ENCODE measurements at regions not wholly inside any gene's neighbourhood (a gene's known extent, or its start where the extent isn't known, plus 50 kb on each side); places are given as distances from the start of the nearest gene placed in this dataset.
"Not testable (repeated sequence)": the region's sequence is repeated elsewhere in the genome, so short reads cannot be mapped to it uniquely, and the experiment has no call there.

DNA sequence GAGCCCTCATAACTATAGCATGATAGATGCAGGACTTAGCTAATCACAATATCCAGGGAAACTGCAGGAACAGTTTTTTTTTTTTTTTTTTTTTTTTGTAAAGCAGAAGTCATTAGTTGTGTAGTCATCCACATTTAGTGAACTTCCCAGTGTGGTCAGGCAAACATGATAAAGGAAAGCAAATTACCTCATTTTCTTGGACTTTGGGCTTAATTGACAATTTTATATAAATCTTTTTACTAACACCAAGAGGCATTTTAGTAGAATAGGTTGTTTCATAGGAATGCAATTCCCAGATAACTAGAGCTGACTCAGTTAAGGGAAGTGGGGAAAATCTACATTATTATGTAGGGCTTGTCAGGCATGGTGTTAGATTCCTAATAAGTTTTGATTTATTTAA, 142.7 kb upstream of the GCFC2 start:
- intact Hi-C loops (cut with DNase I) = no loop called here
- Histone ChIP-seq H3K4me3 (no peak overlapping the region), H3K9me3 (no peaks in the 10 kb centered on the region), H3K27me3 (replicated peaks; ENCODE audit: insufficient read depth) (no peaks in the 10 kb centered on the region), H3K27ac (no peak overlapping the region), H3K36me3 (no peaks in the 10 kb centered on the region), H3K4me1 (replicated peaks) (no peaks in the 10 kb centered on the region)
- DNase-seq (ENCODE audit: low spot score) = no peak
- no peak for TF ChIP-seq POLR2AphosphoS5 (IDR thresholded peaks at IDR 0.05)
- TF ChIP-seq, protein P1, sequence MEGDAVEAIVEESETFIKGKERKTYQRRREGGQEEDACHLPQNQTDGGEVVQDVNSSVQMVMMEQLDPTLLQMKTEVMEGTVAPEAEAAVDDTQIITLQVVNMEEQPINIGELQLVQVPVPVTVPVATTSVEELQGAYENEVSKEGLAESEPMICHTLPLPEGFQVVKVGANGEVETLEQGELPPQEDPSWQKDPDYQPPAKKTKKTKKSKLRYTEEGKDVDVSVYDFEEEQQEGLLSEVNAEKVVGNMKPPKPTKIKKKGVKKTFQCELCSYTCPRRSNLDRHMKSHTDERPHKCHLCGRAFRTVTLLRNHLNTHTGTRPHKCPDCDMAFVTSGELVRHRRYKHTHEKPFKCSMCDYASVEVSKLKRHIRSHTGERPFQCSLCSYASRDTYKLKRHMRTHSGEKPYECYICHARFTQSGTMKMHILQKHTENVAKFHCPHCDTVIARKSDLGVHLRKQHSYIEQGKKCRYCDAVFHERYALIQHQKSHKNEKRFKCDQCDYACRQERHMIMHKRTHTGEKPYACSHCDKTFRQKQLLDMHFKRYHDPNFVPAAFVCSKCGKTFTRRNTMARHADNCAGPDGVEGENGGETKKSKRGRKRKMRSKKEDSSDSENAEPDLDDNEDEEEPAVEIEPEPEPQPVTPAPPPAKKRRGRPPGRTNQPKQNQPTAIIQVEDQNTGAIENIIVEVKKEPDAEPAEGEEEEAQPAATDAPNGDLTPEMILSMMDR (IDR thresholded peaks at IDR 0.05) = no peak
- no peak for TF ChIP-seq POLR2A (IDR thresholded peaks at IDR 0.05)

DNA sequence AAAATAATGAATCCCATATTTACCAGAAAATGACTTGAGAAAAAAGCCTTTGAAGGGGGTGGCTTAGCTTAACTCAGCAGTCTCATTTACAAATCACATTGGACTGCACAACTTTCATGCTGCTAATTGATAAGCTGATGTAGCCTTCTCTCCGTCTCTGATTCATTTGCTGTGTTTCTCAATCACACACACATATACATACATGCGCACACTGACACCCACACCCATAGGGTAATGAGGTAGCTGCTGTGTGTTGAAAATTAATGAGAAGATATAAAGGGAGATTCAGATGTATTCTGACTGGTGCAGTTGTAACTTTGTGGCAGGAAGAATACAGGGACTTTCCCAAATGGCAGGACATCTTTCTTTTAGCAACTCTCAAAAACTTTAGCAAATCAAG, 141.9 kb upstream of the GCFC2 start:
- 86% methylated on average over 2 of the region's 2 CpGs for WGBS

DNA sequence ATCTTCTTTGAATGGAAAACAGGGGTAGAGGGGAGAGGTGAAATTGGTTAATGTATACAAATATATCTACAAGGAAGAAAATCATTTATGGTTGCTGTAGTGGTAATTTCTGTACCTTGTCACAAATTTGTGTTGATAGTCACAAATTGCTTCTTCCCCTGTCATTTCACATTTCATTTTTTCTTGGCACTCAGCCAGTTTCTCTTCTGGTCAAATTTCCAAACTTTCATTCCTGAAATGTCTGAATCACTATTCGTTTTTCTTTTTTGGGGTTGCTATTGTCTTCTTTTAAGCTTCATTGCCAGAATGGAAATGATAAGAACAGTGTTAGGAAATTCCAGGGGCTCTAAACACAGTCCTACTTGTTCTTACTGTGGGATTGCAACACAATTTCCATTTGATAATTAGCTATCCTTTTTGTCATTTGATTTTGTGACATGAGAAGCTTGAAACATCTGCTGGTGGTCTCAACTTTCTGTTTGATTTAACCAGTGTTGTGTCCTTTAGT, 136.0 kb upstream of the GCFC2 start:
- Histone ChIP-seq H3K9me3 (no peaks in the 10 kb centered on the region), H3K4me1 (replicated peaks) (no peaks in the 10 kb centered on the region), H3K27ac (no peak overlapping the region), H3K27me3 (replicated peaks; ENCODE audit: insufficient read depth) (no peaks in the 10 kb centered on the region), H3K36me3 (no peaks in the 10 kb centered on the region), H3K4me3 (no peak overlapping the region)
- intact Hi-C loops (cut with DNase I) = no loop called here
- TF ChIP-seq POLR2AphosphoS5 (IDR thresholded peaks at IDR 0.05) = no peak
- TF ChIP-seq, protein P1 (IDR thresholded peaks at IDR 0.05) = no peak
- no peak for TF ChIP-seq POLR2A (IDR thresholded peaks at IDR 0.05)
- WGBS = 47% methylated on average over 1 of the region's 1 CpG
- no peak for DNase-seq (ENCODE audit: low spot score)

More for the DNA sequence above, 141.9 kb upstream of the GCFC2 start:
- TF ChIP-seq, protein P1 (IDR thresholded peaks at IDR 0.05) = no peak
- TF ChIP-seq POLR2AphosphoS5 (IDR thresholded peaks at IDR 0.05) = no peak
- TF ChIP-seq POLR2A (IDR thresholded peaks at IDR 0.05) = no peak
- Histone ChIP-seq H3K4me3 (no peak overlapping the region), H3K27ac (no peak overlapping the region), H3K27me3 (replicated peaks; ENCODE audit: insufficient read depth) (no peaks in the 10 kb centered on the region), H3K9me3 (no peaks in the 10 kb centered on the region), H3K36me3 (no peaks in the 10 kb centered on the region), H3K4me1 (replicated peaks) (no peaks in the 10 kb centered on the region)
- intact Hi-C loops (cut with DNase I) = no loop called here
- DNase-seq (ENCODE audit: low spot score) = no peak

DNA sequence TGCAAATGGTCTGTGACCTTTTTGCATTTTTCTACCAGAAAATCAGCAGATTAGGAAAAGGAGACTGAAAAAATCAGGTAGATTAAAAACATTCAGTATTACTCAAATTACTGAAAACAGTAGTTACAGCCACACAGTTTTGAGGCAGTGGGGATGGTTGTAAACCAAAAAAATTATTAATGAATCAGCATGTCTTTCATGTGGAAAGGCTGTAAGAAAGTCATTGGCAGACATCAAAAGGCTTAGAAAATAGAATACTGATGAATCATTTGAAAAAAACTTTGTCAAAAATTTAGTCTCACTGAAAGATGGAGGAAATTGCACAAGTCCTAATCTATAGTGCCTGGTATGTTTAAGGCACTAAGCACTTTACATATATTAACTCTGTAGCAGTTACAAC, 133.9 kb upstream of the GCFC2 start:
- intact Hi-C loops (cut with DNase I) = no loop called here
- Histone ChIP-seq H3K9me3 (no peaks in the 10 kb centered on the region), H3K4me1 (replicated peaks) (no peaks in the 10 kb centered on the region), H3K27me3 (replicated peaks; ENCODE audit: insufficient read depth) (no peaks in the 10 kb centered on the region), H3K4me3 (no peak overlapping the region), H3K27ac (no peak overlapping the region), H3K36me3 (no peaks in the 10 kb centered on the region)
- TF ChIP-seq POLR2AphosphoS5 (IDR thresholded peaks at IDR 0.05) = no peak
- TF ChIP-seq, protein P1 (IDR thresholded peaks at IDR 0.05) = no peak
- no peak for TF ChIP-seq POLR2A (IDR thresholded peaks at IDR 0.05)
- no peak for DNase-seq (ENCODE audit: low spot score)

DNA sequence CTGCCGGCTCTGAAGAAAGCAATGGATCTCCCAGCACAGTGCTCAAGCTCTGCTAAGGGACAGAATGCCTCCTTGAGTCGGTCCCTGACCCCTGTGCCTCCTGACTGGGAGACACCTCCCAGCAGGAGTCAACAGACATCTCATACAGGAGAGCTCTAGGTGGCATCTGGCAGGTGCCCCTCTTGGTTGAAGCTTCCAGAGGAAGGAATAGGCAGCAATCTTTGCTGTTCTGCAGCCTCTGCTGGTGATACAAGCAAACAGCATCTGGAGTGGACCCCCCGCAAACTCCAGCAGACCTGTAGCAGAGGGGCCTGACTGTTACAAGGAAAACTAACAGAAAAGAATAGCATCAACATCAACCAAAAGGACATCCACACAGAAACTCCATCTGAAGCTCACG, 123.9 kb upstream of the GCFC2 start:
- WGBS = 92% methylated on average over 4 of the region's 4 CpGs
- not testable (repeated sequence) for DNase-seq (ENCODE audit: low spot score)

More for the DNA sequence above, 123.9 kb upstream of the GCFC2 start:
- H3K4me3 ChIP-seq; H3K36me3 ChIP-seq; H3K4me1 ChIP-seq (replicated peaks); H3K27ac ChIP-seq; intact Hi-C loops (cut with DNase I); H3K9me3 ChIP-seq; H3K27me3 ChIP-seq (replicated peaks; ENCODE audit: insufficient read depth): not testable (repeated sequence)
